DOHH2 (cell line): ENCODE measurements at regions not wholly inside any gene's neighbourhood (a gene's known extent, or its start where the extent isn't known, plus 50 kb on each side); places are given as distances from the start of the nearest gene placed in this dataset.

Experiments used
- H3F3A ChIP-seq: fragments of 200-600 bp; sonication (generic), shearing (Covaris generic); 2 replicates; pipeline ENCODE4 v1.6.0; 2016; ENCODE audit warnings: antibody characterized with exemption, mild to moderate bottlenecking; ENCODE audit not compliant: control insufficient read depth, insufficient read depth
- H3K27ac ChIP-seq: fragments of 200-600 bp; sonication (generic); 2 replicates; pipeline ENCODE4 v1.5.1; 2014; ENCODE audit warnings: low read depth, mild to moderate bottlenecking, low read length, moderate library complexity
- H3K27me3 ChIP-seq: fragments of 200-600 bp; sonication (generic); 2 replicates; pipeline ENCODE4 v1.6.1; 2014; ENCODE audit warnings: mild to moderate bottlenecking, low read length, mixed read lengths; ENCODE audit not compliant: control insufficient read depth
- H3K36me3 ChIP-seq: fragments of 200-600 bp; sonication (generic); 2 replicates; pipeline ENCODE4 v1.6.1; 2014; ENCODE audit warnings: mild to moderate bottlenecking, low read length, moderate library complexity, mixed read lengths; ENCODE audit not compliant: control insufficient read depth
- H3K4me1 ChIP-seq: fragments of 200-600 bp; sonication (generic); 2 replicates; pipeline ENCODE4 v1.6.1; 2014; ENCODE audit warnings: mild to moderate bottlenecking, low read length, mixed read lengths; ENCODE audit not compliant: control insufficient read depth
- H3K4me2 ChIP-seq: fragments of 200-600 bp; sonication (generic); 2 replicates; pipeline ENCODE4 v1.6.0; 2014; ENCODE audit warnings: mild to moderate bottlenecking, low read length, moderate library complexity
- H3K4me3 ChIP-seq: fragments of 200-600 bp; sonication (generic); 2 replicates; pipeline ENCODE4 v1.5.1; 2014; ENCODE audit warnings: mild to moderate bottlenecking, low read length, mixed read lengths
- H3K79me2 ChIP-seq: fragments of 200-600 bp; sonication (generic); 2 replicates; pipeline ENCODE4 v1.6.1; 2014; ENCODE audit warnings: mild to moderate bottlenecking, low read length, mixed read lengths; ENCODE audit not compliant: control insufficient read depth
- H3K9me2 ChIP-seq: fragments of 200-600 bp; sonication (generic); replicated peaks from 2 replicates; pipeline ENCODE4 v1.6.1; 2014; ENCODE audit warnings: mild to moderate bottlenecking, low read length, mixed read lengths; ENCODE audit not compliant: control insufficient read depth
- H3K9me3 ChIP-seq: fragments of 200-600 bp; sonication (generic); 2 replicates; pipeline ENCODE4 v1.6.1; 2014; ENCODE audit warnings: antibody characterized with exemption, low read length, mixed read lengths; ENCODE audit not compliant: control insufficient read depth, insufficient read depth
- H4K20me1 ChIP-seq: fragments of 200-600 bp; sonication (generic); 2 replicates; pipeline ENCODE4 v1.6.0; 2014; ENCODE audit warnings: low read depth, mild to moderate bottlenecking, antibody characterized with exemption, low read length, moderate library complexity; ENCODE audit not compliant: control insufficient read depth, insufficient read depth
- CTCF ChIP-seq: fragments of 200-600 bp; sonication (generic); IDR thresholded peaks from one replicate; pipeline ENCODE4 v1.5.1; 2014; ENCODE audit warnings: antibody characterized with exemption, mild to moderate bottlenecking, low read depth, low read length; ENCODE audit not compliant: poor library complexity, severe bottlenecking
- EZH2phosphoT487 ChIP-seq: fragments of 200-600 bp; sonication (generic); IDR thresholded peaks from 2 replicates; pipeline ENCODE4 v1.6.1; 2017; ENCODE audit warnings: borderline replicate concordance, mild to moderate bottlenecking, antibody characterized with exemption, low read length, moderate library complexity, mixed read lengths

GRCh38 chr2:176413786-176414185 is 144.5 kb downstream of the MTX2 start:
- H3K27me3 ChIP-seq = peaks cover 4% of the 10 kb centered on the region; the same call in 1 of the 2 replicates
- TF ChIP-seq EZH2phosphoT487 (no peak), CTCF (no peak)
- no peaks in the 10 kb centered on the region for H3K36me3 ChIP-seq
- no peak overlapping the region for H3K27ac ChIP-seq
- H3K4me3 ChIP-seq = no peak overlapping the region
- H3F3A ChIP-seq = no peaks in the 10 kb centered on the region
- no peaks in the 10 kb centered on the region for H4K20me1 ChIP-seq
- H3K4me2 ChIP-seq = no peak overlapping the region
- H3K9me3 ChIP-seq = no peaks in the 10 kb centered on the region; the same call in 1 of the 2 replicates
- H3K9me2 ChIP-seq = no peaks in the 10 kb centered on the region
- H3K79me2 ChIP-seq = no peaks in the 10 kb centered on the region
- H3K4me1 ChIP-seq = no peaks in the 10 kb centered on the region

- no peaks in the 10 kb centered on the region for H3K9me2 ChIP-seq
- H3K9me3 ChIP-seq = no peaks in the 10 kb centered on the region; the same call in 1 of the 2 replicates
- H3K4me2 ChIP-seq = no peak overlapping the region
- no peak overlapping the region for H3K4me3 ChIP-seq
- H3F3A ChIP-seq = no peaks in the 10 kb centered on the region
- no peaks in the 10 kb centered on the region for H3K4me1 ChIP-seq
- no peak overlapping the region for H3K27ac ChIP-seq
- H3K79me2 ChIP-seq = no peaks in the 10 kb centered on the region
- TF ChIP-seq CTCF (no peak), EZH2phosphoT487 (no peak)
- peaks cover 4% of the 10 kb centered on the region; the same call in 1 of the 2 replicates for H3K27me3 ChIP-seq
- H3K36me3 ChIP-seq = no peaks in the 10 kb centered on the region
- H4K20me1 ChIP-seq = no peaks in the 10 kb centered on the region
Measured at GRCh38 chr2:176414641-176415040, 145.4 kb downstream of the MTX2 start.

GRCh38 chr2:176415174-176415895 is 146.1 kb downstream of the MTX2 start:
- Histone ChIP-seq H3K36me3 (no peaks in the 10 kb centered on the region), H3K9me2 (no peaks in the 10 kb centered on the region), H3K4me2 (no peak overlapping the region), H3K27me3 (peaks cover 4% of the 10 kb centered on the region; the same call in 1 of the 2 replicates), H3K4me3 (no peak overlapping the region), H3K9me3 (no peaks in the 10 kb centered on the region; the same call in 1 of the 2 replicates), H3K4me1 (no peaks in the 10 kb centered on the region), H3K79me2 (no peaks in the 10 kb centered on the region), H4K20me1 (no peaks in the 10 kb centered on the region), H3F3A (no peaks in the 10 kb centered on the region), H3K27ac (no peak overlapping the region)
- TF ChIP-seq EZH2phosphoT487 (no peak), CTCF (no peak)
